ENCODE measurements at regions not wholly inside any gene's neighbourhood (a gene's known extent, or its start where the extent isn't known, plus 50 kb on each side); places are given as distances from the start of the nearest gene placed in this dataset.
A peak's percentile ranks its signal among the peaks of the same experiment; 100 is the strongest.

GRCh38 chr1:239884796-239885195 lies 206.9 kb upstream of the FMN2 start:
- H3K4me3 ChIP-seq (ENCODE audit: low read length), result no peak overlapping the region

GRCh38 chr1:239886266-239886665 lies 205.4 kb upstream of the FMN2 start:
- H3K4me3 ChIP-seq (ENCODE audit: low read length), result no peak overlapping the region
- DNase-seq (ENCODE audit: low read depth, low spot score), result no peak

More at GRCh38 chr1:239884796-239885195, 206.9 kb upstream of the FMN2 start:
- no peak for DNase-seq (ENCODE audit: low read depth, low spot score)

- no peak for DNase-seq (ENCODE audit: low read depth, low spot score)
- no peak overlapping the region for H3K4me3 ChIP-seq (ENCODE audit: low read length)
Measured at GRCh38 chr1:239888639-239889038, 203.0 kb upstream of the FMN2 start.

- DNase-seq (ENCODE audit: low read depth, low spot score), result no peak
- no peak overlapping the region for H3K4me3 ChIP-seq (ENCODE audit: low read length)
Measured at GRCh38 chr1:239891621-239892358, 199.9 kb upstream of the FMN2 start.

- H3K4me3 ChIP-seq (ENCODE audit: low read length), result no peak overlapping the region
- no peak for DNase-seq (ENCODE audit: low read depth, low spot score)
Measured at GRCh38 chr1:239892602-239893001, 199.1 kb upstream of the FMN2 start.

GRCh38 chr1:239893127-239893731 lies 198.5 kb upstream of the FMN2 start:
- no peak for DNase-seq (ENCODE audit: low read depth, low spot score)
- no peak overlapping the region for H3K4me3 ChIP-seq (ENCODE audit: low read length)

- H3K4me3 ChIP-seq (ENCODE audit: low read length), result no peak overlapping the region
- no peak for DNase-seq (ENCODE audit: low read depth, low spot score)
Measured at GRCh38 chr1:239896569-239896968, 195.1 kb upstream of the FMN2 start.

- no peak overlapping the region for H3K4me3 ChIP-seq (ENCODE audit: low read length)
Measured at GRCh38 chr1:239896980-239897379, 194.7 kb upstream of the FMN2 start.

GRCh38 chr1:239897458-239897857 lies 194.2 kb upstream of the FMN2 start:
- no peak for DNase-seq (ENCODE audit: low read depth, low spot score)
- H3K4me3 ChIP-seq (ENCODE audit: low read length), result no peak overlapping the region

More at GRCh38 chr1:239896980-239897379, 194.7 kb upstream of the FMN2 start:
- DNase-seq (ENCODE audit: low read depth, low spot score), result no peak

GRCh38 chr1:239898062-239898730 lies 193.5 kb upstream of the FMN2 start:
- DNase-seq (ENCODE audit: low read depth, low spot score), result peak; percentile 67

GRCh38 chr1:239899747-239900146 lies 191.9 kb upstream of the FMN2 start:
- H3K4me3 ChIP-seq (ENCODE audit: low read length), result no peak overlapping the region
- no peak for DNase-seq (ENCODE audit: low read depth, low spot score)

More at GRCh38 chr1:239898062-239898730, 193.5 kb upstream of the FMN2 start:
- no peak overlapping the region for H3K4me3 ChIP-seq (ENCODE audit: low read length)

GRCh38 chr1:239906394-239906793 lies 185.3 kb upstream of the FMN2 start:
- H3K4me3 ChIP-seq (ENCODE audit: low read length), result no peak overlapping the region
- no peak for DNase-seq (ENCODE audit: low read depth, low spot score)

GRCh38 chr1:239909898-239910297 lies 181.8 kb upstream of the FMN2 start:
- no peak overlapping the region for H3K4me3 ChIP-seq (ENCODE audit: low read length)
- no peak for DNase-seq (ENCODE audit: low read depth, low spot score)

- DNase-seq (ENCODE audit: low read depth, low spot score), result no peak
- H3K4me3 ChIP-seq (ENCODE audit: low read length), result no peak overlapping the region
Measured at GRCh38 chr1:239912471-239912870, 179.2 kb upstream of the FMN2 start.

- H3K4me3 ChIP-seq (ENCODE audit: low read length), result no peak overlapping the region
- no peak for DNase-seq (ENCODE audit: low read depth, low spot score)
Measured at GRCh38 chr1:239913141-239913585, 178.5 kb upstream of the FMN2 start.

GRCh38 chr1:239914751-239915231 lies 176.9 kb upstream of the FMN2 start:
- no peak for DNase-seq (ENCODE audit: low read depth, low spot score)
- no peak overlapping the region for H3K4me3 ChIP-seq (ENCODE audit: low read length)

GRCh38 chr1:239918634-239919033 lies 173.0 kb upstream of the FMN2 start:
- DNase-seq (ENCODE audit: low read depth, low spot score), result no peak
- H3K4me3 ChIP-seq (ENCODE audit: low read length), result no peak overlapping the region

- no peak overlapping the region for H3K4me3 ChIP-seq (ENCODE audit: low read length)
- no peak for DNase-seq (ENCODE audit: low read depth, low spot score)
Measured at GRCh38 chr1:239920214-239920613, 171.5 kb upstream of the FMN2 start.

GRCh38 chr1:239922778-239923522 lies 168.7 kb upstream of the FMN2 start:
- no peak overlapping the region for H3K4me3 ChIP-seq (ENCODE audit: low read length)
- no peak for DNase-seq (ENCODE audit: low read depth, low spot score)
